Brain microvascular endothelial cell (primary cell): ENCODE measurements at regions not wholly inside any gene's neighbourhood (a gene's known extent, or its start where the extent isn't known, plus 50 kb on each side); places are given as distances from the start of the nearest gene placed in this dataset.

Source experiments
- DNase-seq: peaks from one replicate; pipeline ENCODE4 v3.0.0-alpha.2; 2020
- H3K27ac ChIP-seq: fragments of 250-450 bp; sonication (Bioruptor Pico); 2 replicates; pipeline ENCODE4 v1.5.1; 2020; ENCODE audit warnings: mild to moderate bottlenecking, moderate library complexity
- H3K27me3 ChIP-seq: fragments of 250-450 bp; sonication (Bioruptor Pico); replicated peaks from 2 replicates; pipeline ENCODE4 v1.5.1; 2020; ENCODE audit warnings: mild to moderate bottlenecking
- H3K36me3 ChIP-seq: fragments of 250-450 bp; sonication (Bioruptor Pico); replicated peaks from 2 replicates; pipeline ENCODE4 v1.5.1; 2020; ENCODE audit warnings: mild to moderate bottlenecking
- H3K4me3 ChIP-seq: 2 replicates; pipeline ENCODE4 v1.5.1; 2011; ENCODE audit warnings: low read depth, mild to moderate bottlenecking, control low read depth, low read length, moderate library complexity
- in situ Hi-C: cut with HindIII; loops from 2 replicates; pipeline ENCODE4 v1.10.0; 2017; ENCODE audit warnings: low sequenced_read_pairs, low pct_ligation_motif_present
- TF ChIP-seq, protein P1 (sequence below): IDR thresholded peaks from 2 replicates; pipeline ENCODE4 v1.5.1; 2011; ENCODE audit warnings: low read depth, mild to moderate bottlenecking, moderate library complexity, low read length, control low read depth, inconsistent platforms; ENCODE audit errors: missing control alignments

DNA sequence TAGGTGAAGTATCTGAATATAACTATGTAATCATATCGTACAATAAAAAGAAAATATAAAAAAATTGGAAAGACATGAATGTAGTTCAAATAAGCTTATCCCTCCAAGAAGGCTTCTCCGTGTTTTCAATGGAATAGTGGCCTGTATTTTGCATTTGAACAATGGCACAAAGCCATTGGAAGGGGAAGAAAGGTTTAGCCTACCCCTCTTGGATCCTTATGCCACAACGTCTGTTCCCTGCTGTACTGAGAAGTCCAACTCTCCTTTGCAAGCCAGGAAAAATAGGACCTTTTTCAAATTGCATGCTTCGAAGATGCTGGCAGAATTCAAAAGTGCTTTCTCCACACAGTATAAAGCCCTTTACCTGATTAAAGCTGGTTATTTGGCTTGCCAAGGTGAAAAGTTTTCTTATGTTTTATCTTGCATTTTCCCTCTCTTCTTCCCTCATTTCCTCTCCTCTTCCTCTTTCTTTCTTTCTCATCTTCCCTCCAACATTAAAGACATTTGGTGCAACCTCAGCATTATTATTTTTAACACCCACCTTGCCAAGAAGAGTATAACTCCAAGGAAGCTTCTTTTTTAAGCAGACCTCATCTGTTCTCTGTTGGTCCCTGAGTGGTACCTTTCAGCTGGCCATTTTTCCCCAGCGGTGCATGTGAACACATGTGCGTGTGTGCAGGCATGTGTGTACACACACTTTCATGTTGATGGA, 968.6 kb upstream of the RBFOX1 start:
- TF ChIP-seq, protein P1, sequence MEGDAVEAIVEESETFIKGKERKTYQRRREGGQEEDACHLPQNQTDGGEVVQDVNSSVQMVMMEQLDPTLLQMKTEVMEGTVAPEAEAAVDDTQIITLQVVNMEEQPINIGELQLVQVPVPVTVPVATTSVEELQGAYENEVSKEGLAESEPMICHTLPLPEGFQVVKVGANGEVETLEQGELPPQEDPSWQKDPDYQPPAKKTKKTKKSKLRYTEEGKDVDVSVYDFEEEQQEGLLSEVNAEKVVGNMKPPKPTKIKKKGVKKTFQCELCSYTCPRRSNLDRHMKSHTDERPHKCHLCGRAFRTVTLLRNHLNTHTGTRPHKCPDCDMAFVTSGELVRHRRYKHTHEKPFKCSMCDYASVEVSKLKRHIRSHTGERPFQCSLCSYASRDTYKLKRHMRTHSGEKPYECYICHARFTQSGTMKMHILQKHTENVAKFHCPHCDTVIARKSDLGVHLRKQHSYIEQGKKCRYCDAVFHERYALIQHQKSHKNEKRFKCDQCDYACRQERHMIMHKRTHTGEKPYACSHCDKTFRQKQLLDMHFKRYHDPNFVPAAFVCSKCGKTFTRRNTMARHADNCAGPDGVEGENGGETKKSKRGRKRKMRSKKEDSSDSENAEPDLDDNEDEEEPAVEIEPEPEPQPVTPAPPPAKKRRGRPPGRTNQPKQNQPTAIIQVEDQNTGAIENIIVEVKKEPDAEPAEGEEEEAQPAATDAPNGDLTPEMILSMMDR = no peak
- Histone ChIP-seq H3K36me3 (no peaks in the 10 kb centered on the region), H3K4me3 (no peak overlapping the region), H3K27ac (no peak overlapping the region), H3K27me3 (no peaks in the 10 kb centered on the region)
- no peak for DNase-seq
- in situ Hi-C loops = no loop called here

GRCh38 chr16:6363396-6363795, 969.2 kb upstream of the RBFOX1 start:
- DNase-seq = no peak
- in situ Hi-C loops = no loop called here
- no peak overlapping the region for H3K4me3 ChIP-seq

DNA sequence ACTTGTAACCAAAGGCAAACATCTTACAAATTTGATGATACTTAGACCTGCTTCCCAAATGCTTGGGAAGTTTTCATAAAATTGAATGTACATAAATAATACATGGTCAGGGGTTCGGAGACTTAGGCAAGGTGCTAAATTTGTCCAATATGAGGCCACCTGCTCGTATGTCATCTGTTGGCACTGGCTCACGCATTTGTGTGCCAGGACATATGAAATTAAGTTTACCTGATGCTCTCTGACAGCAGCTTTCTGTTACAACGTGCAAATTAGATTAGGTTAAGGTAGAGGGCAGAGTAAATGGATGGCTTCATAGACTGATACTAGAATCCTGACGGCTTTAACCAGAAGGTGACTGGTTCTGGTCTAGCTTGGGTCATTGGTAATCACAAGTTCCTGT, 970.3 kb upstream of the RBFOX1 start:
- Histone ChIP-seq H3K27ac (no peak overlapping the region), H3K27me3 (no peaks in the 10 kb centered on the region), H3K36me3 (no peaks in the 10 kb centered on the region), H3K4me3 (no peak overlapping the region)
- TF ChIP-seq, protein P1 = no peak
- no peak for DNase-seq
- in situ Hi-C loops = no loop called here

More at GRCh38 chr16:6363396-6363795, 969.2 kb upstream of the RBFOX1 start:
- TF ChIP-seq, protein P1 = no peak
- no peaks in the 10 kb centered on the region for H3K27me3 ChIP-seq
- no peaks in the 10 kb centered on the region for H3K36me3 ChIP-seq
- no peak overlapping the region for H3K27ac ChIP-seq

- no peaks in the 10 kb centered on the region for H3K36me3 ChIP-seq
- in situ Hi-C loops = no loop called here
- no peak overlapping the region for H3K4me3 ChIP-seq
- DNase-seq = no peak
- no peaks in the 10 kb centered on the region for H3K27me3 ChIP-seq
- H3K27ac ChIP-seq = no peak overlapping the region
- TF ChIP-seq, protein P1 = no peak
Measured at GRCh38 chr16:6360641-6361040, 972.0 kb upstream of the RBFOX1 start.

GRCh38 chr16:6356911-6357310, 975.7 kb upstream of the RBFOX1 start:
- Histone ChIP-seq H3K27me3 (no peaks in the 10 kb centered on the region), H3K4me3 (no peak overlapping the region), H3K27ac (no peak overlapping the region), H3K36me3 (no peaks in the 10 kb centered on the region)
- TF ChIP-seq, protein P1 = no peak
- in situ Hi-C loops = no loop called here
- DNase-seq = no peak

DNA sequence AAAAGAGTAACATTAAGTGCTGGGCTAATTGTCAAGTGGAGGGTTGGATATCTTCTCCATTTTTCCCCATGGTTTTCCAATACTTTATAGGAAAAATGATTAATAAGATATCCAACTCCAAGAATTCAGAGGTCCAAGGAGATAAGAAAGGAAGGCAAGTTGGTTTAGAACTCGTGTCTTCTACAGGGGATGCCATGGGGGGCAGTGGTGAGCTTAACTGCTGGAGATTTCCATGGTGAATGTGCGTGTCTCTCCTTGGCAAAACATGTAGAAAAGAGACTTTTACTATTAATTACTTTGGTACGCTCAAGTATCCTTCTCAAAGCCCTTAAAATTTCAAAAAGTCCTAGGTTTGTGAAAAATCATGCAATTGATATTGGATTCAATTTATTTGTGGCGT, 982.9 kb upstream of the RBFOX1 start:
- Histone ChIP-seq H3K27me3 (no peaks in the 10 kb centered on the region), H3K36me3 (no peaks in the 10 kb centered on the region), H3K4me3 (no peak overlapping the region), H3K27ac (no peak overlapping the region)
- DNase-seq = no peak
- in situ Hi-C loops = no loop called here
- TF ChIP-seq, protein P1 = no peak
